B cell (primary cell): ENCODE measurements at regions not wholly inside any gene's neighbourhood (a gene's known extent, or its start where the extent isn't known, plus 50 kb on each side); places are given as distances from the start of the nearest gene placed in this dataset.

ENCODE experiments used
- CTCF ChIP-seq: fragments of 200-600 bp; IDR thresholded peaks from one replicate; pipeline ENCODE4 v1.8.0; 2022; ENCODE audit warnings: antibody characterized with exemption, mild to moderate bottlenecking
- EZH2 ChIP-seq: IDR thresholded peaks from 2 replicates; pipeline ENCODE4 v1.6.1; 2012; ENCODE audit warnings: borderline replicate concordance, low read depth, mild to moderate bottlenecking, moderate library complexity, low read length; ENCODE audit not compliant: insufficient read depth, poor library complexity, severe bottlenecking

DNA sequence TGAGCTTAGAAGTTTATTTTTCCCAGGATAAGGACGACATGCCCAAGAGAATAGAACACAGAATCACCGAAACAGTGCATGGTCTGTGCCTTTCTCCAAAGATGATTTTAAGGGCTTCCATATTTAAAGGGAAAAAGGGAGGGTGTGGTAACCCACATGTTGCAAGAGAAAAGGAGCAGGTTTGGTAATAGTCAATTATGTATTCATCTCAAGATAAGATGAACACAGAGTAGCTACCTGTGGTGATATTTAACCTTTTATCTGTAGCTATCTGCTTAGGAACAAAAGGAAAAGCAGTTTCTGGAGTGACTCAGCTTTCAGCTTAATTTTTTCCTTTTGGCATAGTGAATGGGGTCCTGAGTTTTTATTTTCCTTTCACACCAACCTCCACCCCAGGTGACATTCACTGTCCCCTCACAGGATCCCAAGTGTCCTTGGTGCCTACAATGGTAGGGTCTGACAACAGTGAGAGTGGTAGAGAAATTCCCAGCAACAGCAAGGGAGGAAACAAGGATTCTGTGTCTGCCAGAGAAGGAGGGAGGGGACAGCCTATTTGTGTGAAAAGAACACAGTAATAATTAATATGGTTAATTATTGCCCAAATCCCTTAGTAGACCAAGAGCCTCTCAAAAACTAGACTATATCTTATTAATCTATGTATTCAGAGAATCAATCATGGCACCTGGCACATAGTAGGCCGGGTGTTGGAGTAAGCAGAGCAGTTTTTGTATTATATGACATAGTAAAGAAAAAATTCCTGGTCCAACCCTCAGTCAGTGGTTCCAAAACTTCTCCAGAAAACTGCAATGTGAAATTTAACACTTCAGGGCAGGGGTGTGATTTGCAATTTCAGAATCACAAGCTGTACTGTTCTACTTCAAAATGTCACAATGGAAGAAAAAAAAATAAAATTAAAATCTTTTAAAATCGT, 154.5 kb downstream of the PHLDA1 start:
- TF ChIP-seq CTCF, result no peak
- no peak for TF ChIP-seq EZH2
